ENCODE measurements at regions not wholly inside any gene's neighbourhood (a gene's known extent, or its start where the extent isn't known, plus 50 kb on each side); places are given as distances from the start of the nearest gene placed in this dataset.

- Mint-ChIP-seq H3K36me3 (no peaks in the 10 kb centered on the region), H3K27ac (no peak overlapping the region), H3K4me1 (no peaks in the 10 kb centered on the region), H3K27me3 (no peaks in the 10 kb centered on the region), H3K9me3 (no peaks in the 10 kb centered on the region), H3K4me3 (no peak overlapping the region)
Observed at GRCh38 chr2:601387-601698, 75.9 kb downstream of the TMEM18 start.

GRCh38 chr2:600542-601386 is 76.4 kb downstream of the TMEM18 start:
- Mint-ChIP-seq H3K4me1 (no peaks in the 10 kb centered on the region), H3K27ac (no peak overlapping the region), H3K27me3 (no peaks in the 10 kb centered on the region), H3K9me3 (no peaks in the 10 kb centered on the region), H3K4me3 (no peak overlapping the region), H3K36me3 (no peaks in the 10 kb centered on the region)

GRCh38 chr2:599601-600000 is 77.6 kb downstream of the TMEM18 start:
- Mint-ChIP-seq H3K9me3 (no peaks in the 10 kb centered on the region), H3K4me1 (no peaks in the 10 kb centered on the region), H3K27me3 (no peaks in the 10 kb centered on the region), H3K4me3 (no peak overlapping the region), H3K27ac (no peak overlapping the region), H3K36me3 (no peaks in the 10 kb centered on the region)

- no peaks in the 10 kb centered on the region for H3K36me3 Mint-ChIP-seq
- no peak overlapping the region for H3K27ac Mint-ChIP-seq
- no peaks in the 10 kb centered on the region for H3K9me3 Mint-ChIP-seq
- no peak overlapping the region for H3K4me3 Mint-ChIP-seq
- no peaks in the 10 kb centered on the region for H3K27me3 Mint-ChIP-seq
- no peaks in the 10 kb centered on the region for H3K4me1 Mint-ChIP-seq
Observed at GRCh38 chr2:598058-598802, 79.0 kb downstream of the TMEM18 start.

- H3K4me3 Mint-ChIP-seq: no peak overlapping the region
- H3K27me3 Mint-ChIP-seq: no peaks in the 10 kb centered on the region
- no peaks in the 10 kb centered on the region for H3K36me3 Mint-ChIP-seq
- no peaks in the 10 kb centered on the region for H3K9me3 Mint-ChIP-seq
- no peak overlapping the region for H3K27ac Mint-ChIP-seq
- no peaks in the 10 kb centered on the region for H3K4me1 Mint-ChIP-seq
Observed at GRCh38 chr2:595831-596592, 81.2 kb downstream of the TMEM18 start.

GRCh38 chr2:595141-595815 is 81.9 kb downstream of the TMEM18 start:
- no peaks in the 10 kb centered on the region for H3K27me3 Mint-ChIP-seq
- H3K4me1 Mint-ChIP-seq: no peaks in the 10 kb centered on the region
- no peak overlapping the region for H3K27ac Mint-ChIP-seq
- H3K9me3 Mint-ChIP-seq: no peaks in the 10 kb centered on the region
- H3K4me3 Mint-ChIP-seq: no peak overlapping the region
- no peaks in the 10 kb centered on the region for H3K36me3 Mint-ChIP-seq

- no peak overlapping the region for H3K4me3 Mint-ChIP-seq
- H3K27ac Mint-ChIP-seq: no peak overlapping the region
- H3K4me1 Mint-ChIP-seq: no peaks in the 10 kb centered on the region
- H3K36me3 Mint-ChIP-seq: no peaks in the 10 kb centered on the region
- no peaks in the 10 kb centered on the region for H3K27me3 Mint-ChIP-seq
- H3K9me3 Mint-ChIP-seq: no peaks in the 10 kb centered on the region
Observed at GRCh38 chr2:594297-594949, 82.8 kb downstream of the TMEM18 start.

- Mint-ChIP-seq H3K36me3 (no peaks in the 10 kb centered on the region), H3K27ac (no peak overlapping the region), H3K9me3 (no peaks in the 10 kb centered on the region), H3K4me3 (no peak overlapping the region), H3K4me1 (no peaks in the 10 kb centered on the region), H3K27me3 (no peaks in the 10 kb centered on the region)
Observed at GRCh38 chr2:593356-594026, 83.7 kb downstream of the TMEM18 start.

GRCh38 chr2:592737-593136 is 84.5 kb downstream of the TMEM18 start:
- no peaks in the 10 kb centered on the region for H3K36me3 Mint-ChIP-seq
- no peaks in the 10 kb centered on the region for H3K9me3 Mint-ChIP-seq
- H3K4me3 Mint-ChIP-seq: no peak overlapping the region
- H3K27me3 Mint-ChIP-seq: no peaks in the 10 kb centered on the region
- H3K27ac Mint-ChIP-seq: no peak overlapping the region
- no peaks in the 10 kb centered on the region for H3K4me1 Mint-ChIP-seq

- H3K27ac Mint-ChIP-seq: no peak overlapping the region
- peaks cover 3% of the 10 kb centered on the region for H3K4me1 Mint-ChIP-seq
- H3K36me3 Mint-ChIP-seq: no peaks in the 10 kb centered on the region
- no peak overlapping the region for H3K4me3 Mint-ChIP-seq
- H3K27me3 Mint-ChIP-seq: peaks cover 1% of the 10 kb centered on the region
- H3K9me3 Mint-ChIP-seq: no peaks in the 10 kb centered on the region
Observed at GRCh38 chr2:590214-591175, 86.7 kb downstream of the TMEM18 start.

- no peak overlapping the region for H3K4me3 Mint-ChIP-seq
- H3K4me1 Mint-ChIP-seq: peaks cover 13% of the 10 kb centered on the region
- no peaks in the 10 kb centered on the region for H3K36me3 Mint-ChIP-seq
- H3K9me3 Mint-ChIP-seq: no peaks in the 10 kb centered on the region
- H3K27me3 Mint-ChIP-seq: peaks cover 1% of the 10 kb centered on the region
- no peak overlapping the region for H3K27ac Mint-ChIP-seq
Observed at GRCh38 chr2:589281-590130, 87.7 kb downstream of the TMEM18 start.

GRCh38 chr2:588074-588645 is 89.0 kb downstream of the TMEM18 start:
- Mint-ChIP-seq H3K27ac (no peak overlapping the region), H3K4me3 (no peak overlapping the region), H3K9me3 (no peaks in the 10 kb centered on the region)

More at GRCh38 chr2:588074-588645, 89.0 kb downstream of the TMEM18 start:
- H3K36me3 Mint-ChIP-seq: no peaks in the 10 kb centered on the region
- peaks cover 13% of the 10 kb centered on the region for H3K4me1 Mint-ChIP-seq
- H3K27me3 Mint-ChIP-seq: peaks cover 1% of the 10 kb centered on the region

All from activated naive CD4-positive, alpha-beta T cell treated with anti-CD3 and anti-CD28 coated beads, Interleukin-2, amount 50 U/mL, for 24 hours (primary cell).